Stimulated activated CD4-positive, alpha-beta T cell treated with anti-CD3 and anti-CD28 coated beads, Interleukin-1b, Interleukin-23, amount 100 ng/mL, for 24 hours (primary cell): ENCODE measurements at regions not wholly inside any gene's neighbourhood (a gene's known extent, or its start where the extent isn't known, plus 50 kb on each side); places are given as distances from the start of the nearest gene placed in this dataset.
"Not testable (repeated sequence)": the region's sequence is repeated elsewhere in the genome, so short reads cannot be mapped to it uniquely, and the experiment has no call there.

Experiments
- DNase-seq, 4 experiments: peaks; one replicate each; pipeline ENCODE4 v3.0.0-alpha.2; 2020; ENCODE audit warnings: low read depth in 4 of 4, low spot score in 1 of 4

DNA sequence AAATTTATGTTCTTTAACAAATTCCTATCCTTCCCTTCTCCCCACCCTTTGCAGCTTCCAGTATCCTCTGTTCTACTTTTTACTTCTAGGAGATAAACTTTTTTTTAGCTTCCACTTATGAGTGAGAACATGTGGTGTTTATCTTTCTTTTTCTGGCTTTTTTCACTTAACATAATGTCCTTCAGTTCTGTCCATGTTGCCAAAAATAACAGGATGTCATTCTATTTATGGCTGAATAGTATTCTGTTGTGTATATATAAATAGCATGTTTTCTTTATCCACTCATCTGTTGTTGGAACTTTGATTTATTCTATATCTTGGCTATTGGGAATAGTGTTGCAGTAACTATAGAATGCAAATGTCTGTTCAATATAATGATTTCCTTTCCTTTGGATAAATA, 1191.2 kb downstream of the CNTNAP5 start:
- DNase-seq: no peak

DNA sequence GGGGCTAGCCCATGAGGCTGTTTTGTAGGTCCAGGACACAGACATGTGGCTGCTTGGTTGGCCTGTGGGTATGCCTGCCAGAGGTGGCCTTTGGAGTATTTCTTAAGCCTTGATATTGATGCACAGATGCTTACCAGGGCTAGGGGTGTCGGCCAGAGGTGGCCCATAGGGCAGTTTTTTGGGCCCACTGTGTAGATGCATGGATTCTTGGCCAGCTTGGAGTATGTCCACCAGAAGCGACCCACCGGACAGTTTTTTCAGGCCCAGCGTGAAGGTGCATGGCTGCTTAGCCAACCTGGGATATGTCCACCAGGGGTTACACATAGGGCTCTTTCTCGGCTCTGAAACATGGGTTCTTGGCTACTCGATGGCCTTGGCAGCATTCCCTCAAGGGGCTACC, 1199.1 kb downstream of the CNTNAP5 start:
- DNase-seq: no peak

DNA sequence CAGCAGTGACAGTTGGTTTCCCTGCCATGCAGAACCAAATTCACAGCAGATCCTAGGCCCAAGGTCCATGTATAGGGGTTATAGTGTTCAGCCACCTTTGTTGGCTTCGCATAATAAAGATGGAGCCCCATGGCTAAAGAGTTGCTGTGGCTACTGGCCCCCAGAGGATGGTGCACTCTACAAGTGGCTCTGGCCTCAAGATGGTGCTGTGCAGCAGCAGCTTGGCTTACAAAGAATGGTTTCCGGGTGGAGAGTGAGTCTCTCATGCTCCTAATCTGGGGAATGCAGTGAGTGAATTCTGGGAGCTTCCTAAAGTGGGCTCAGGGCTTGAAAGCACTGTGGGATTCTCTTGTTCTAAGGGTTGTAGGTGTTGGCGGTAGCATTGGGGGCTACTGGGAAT, 1199.7 kb downstream of the CNTNAP5 start:
- DNase-seq: no peak

DNA sequence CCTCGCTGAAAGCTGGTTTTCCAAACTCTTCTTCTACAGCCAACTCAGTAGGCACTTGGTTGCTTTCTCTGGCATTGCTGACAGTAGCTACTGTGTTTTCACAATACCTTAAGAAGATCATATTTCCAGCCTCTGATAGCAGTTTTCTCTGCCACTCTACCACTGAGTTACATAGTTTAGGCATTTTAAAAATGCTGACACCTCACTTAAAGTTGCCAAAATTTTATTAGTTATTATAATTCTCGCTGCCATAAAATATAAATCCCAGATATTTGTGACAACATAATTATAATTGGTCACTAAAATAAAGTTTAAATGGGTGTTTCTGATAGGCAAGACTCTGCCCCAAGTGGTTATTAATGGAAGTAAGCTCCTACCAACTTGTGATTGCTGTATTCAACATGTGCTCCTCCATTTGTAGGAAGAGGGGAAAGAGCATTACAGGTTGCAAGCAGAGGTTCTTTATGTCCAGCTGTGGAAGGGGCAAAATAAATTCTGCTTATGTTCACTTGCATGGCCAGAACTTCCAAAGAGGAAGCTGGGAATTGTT, 1202.8 kb downstream of the CNTNAP5 start:
- no peak for DNase-seq

DNA sequence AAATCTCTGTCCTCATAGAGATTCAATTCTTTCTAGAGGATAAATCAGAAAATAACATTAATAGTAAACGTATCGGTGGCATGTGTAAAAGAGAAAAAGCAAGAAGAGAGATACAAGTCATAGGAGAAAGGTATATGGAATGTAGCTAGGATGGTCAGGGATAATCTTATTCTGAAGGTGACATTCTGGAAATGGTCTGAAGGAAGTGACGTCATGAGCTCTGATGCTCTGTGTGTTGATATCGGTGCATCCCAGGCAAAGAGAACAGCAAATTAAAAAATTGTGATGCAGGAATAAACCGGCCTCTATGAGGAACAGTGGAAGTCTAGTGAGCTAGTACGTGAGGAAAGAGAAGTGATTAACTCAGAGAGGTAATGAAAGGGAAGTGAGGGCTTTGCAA, 1215.8 kb downstream of the CNTNAP5 start:
- DNase-seq: no peak

DNA sequence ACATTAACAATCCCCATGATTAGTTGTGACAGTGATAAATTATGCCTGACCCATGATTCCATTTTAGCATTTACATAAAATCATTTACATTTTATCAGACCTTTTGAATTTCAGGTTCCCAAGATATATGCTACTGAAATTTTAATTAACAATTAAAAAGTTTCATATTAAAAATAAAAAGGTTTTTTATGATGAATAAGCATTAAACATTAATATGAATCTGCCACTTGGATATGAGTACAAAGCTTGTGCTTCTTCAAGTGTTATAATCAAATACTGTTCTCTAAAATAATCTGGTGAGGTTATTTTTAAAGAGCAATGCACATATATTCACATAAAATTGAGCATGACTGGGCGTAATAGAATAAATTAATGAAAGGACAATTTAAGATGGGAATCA, 1218.0 kb downstream of the CNTNAP5 start:
- DNase-seq: no peak

DNA sequence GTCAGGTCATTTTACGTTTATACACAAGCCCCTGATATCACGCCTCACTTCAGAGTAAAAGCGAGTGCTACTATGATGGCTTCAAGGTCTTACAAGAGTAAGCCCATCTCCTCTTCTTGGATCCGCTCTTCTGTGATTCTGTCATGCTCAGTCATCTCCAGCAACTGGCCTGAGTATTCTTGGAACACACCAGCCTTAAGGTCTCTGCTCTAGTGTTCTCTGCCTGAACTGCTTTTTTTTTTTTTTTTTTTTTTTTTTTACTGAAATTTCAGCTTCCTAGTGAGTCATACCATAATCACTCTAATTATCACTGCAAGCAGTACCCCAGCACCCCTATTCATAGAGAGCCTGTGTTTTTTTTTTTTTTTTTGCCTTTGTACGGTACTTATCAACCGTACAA, 1228.9 kb downstream of the CNTNAP5 start:
- no peak for DNase-seq

DNA sequence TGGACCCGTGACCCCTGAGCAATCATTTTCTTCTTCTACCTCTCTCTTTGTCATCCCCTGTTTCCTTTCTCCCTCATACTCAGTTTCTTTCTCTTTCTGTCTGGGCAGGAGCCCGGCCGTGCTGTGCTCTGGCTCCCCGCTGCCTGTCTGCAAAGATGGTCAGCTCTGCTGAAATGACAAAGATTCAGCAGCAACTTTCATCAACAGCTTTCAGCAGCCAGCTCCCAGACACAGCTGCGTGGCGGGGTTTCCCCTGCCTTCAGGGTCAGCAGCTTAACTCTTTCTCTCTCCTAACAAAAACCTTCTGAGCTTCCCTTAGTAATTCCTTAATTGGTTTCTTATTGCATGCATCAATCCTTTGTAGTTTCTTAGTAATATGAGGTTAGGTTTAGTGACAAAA, 1234.4 kb downstream of the CNTNAP5 start:
- no peak for DNase-seq

DNA sequence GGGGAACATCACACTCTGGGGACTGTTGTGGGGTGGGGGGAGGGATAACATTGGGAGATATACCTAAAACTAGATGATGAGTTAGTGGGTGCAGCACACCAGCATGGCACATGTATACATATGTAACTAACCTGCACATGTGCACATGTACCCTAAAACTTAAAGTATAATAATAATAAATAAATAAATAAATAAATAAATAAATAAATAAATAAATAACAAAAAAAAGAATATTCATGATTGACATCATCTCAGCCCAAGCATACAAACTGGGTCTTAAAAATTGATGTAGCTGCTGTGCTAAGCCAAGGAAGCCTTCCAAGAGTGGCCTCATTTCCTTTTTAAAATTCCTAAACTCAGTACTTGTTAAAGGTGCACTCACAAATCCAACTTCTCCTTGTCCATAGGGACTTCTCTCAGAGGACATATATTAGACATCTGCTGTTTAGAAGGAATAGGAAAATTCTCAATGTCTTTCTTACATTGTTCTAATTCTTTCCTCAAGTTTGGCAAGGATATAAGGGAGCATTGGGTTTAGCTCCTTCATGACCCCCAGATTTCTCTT, 1235.4 kb downstream of the CNTNAP5 start:
- DNase-seq: not testable (repeated sequence)

DNA sequence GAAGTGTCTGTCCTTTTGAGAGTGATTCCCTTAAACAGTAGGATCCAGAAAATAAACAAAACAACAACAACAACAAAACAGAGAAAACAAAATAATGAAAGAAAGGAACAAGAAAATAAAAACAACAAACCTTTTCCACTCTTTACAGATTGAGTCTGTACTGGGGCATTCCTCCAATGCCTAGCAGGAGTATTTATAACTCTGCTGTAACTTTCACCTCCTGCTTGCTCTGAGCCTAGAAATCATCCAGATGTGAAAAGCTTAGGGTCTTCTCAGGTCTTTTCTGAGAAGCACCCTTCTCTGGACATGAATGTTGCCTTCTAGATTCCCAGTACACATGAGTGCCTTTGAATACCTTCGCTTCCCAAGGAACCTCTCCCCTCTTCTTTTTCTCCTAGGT, 1239.4 kb downstream of the CNTNAP5 start:
- DNase-seq: no peak

DNA sequence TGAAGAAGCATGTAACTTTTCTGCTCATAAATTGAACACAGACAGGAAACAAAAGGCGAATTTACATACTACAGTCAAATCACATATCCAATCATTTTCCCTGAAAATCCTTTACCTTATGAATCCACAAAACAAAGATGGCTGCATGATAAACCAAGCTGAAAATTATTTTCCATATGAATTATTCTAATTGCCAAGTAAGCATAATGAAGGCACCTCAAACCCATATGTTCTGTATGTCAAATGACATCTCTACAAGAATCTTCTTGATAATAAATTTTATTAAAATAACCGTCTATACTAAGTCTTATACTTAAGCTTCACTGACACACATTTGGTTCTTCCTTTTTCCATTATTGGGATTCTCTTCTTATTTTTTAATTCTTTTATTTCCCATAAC, 1242.6 kb downstream of the CNTNAP5 start:
- no peak for DNase-seq

DNA sequence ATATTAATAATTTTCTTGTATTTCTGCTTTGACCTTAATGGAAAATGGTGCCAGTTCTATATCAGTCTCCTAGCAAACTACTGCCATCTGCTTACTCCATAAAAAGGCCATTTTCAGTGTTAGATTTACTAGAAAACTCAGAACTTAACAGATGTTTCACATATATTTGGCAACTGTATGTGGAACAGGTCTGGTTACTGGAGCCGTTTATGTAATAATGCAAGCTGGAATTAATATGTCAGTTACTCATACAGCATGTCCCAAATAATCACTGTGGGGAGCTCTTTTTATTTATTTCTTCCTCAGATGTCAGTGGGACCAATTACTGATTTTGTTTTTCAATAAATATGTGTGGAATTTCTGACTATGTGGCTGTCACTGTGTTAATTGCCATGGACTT, 1247.6 kb downstream of the CNTNAP5 start:
- no peak for DNase-seq

DNA sequence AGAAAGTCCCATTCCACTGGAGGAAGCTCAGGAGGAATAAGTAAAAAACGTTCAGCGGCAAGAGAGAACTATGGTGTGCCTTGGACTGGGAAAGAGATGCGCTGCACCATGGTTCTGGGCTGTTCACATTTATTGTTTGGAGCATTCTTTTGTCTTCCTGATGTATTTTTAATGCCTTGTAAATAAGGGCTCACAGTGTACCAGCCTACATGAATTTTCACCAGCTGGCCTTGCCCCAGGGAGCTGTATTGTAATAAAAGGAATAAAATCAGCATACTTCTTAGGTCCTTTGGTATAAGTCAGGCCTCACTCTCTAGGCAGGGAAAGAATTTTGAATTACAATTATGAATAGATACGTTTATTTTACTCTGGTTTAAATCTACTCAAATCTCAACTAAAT, 1249.6 kb downstream of the CNTNAP5 start:
- DNase-seq: no peak

DNA sequence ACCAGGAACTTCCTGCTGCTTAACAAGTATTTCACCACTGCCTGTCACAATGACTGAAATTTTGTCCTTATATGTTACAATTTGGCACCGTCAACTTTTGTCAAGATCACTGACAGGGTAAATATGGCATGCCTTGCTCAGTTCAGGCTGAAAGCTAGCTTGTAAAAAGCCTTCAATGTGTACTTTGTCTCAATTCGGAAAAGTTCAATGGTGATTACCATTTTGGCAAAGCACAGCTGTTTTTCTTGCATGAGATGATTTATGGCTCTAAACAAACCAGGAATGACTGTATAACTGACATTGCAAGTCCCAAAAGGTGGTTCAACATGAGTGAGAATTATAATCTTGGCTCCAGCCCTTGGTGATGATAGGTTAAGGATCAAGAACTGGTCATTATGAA, 1255.2 kb downstream of the CNTNAP5 start:
- no peak for DNase-seq

DNA sequence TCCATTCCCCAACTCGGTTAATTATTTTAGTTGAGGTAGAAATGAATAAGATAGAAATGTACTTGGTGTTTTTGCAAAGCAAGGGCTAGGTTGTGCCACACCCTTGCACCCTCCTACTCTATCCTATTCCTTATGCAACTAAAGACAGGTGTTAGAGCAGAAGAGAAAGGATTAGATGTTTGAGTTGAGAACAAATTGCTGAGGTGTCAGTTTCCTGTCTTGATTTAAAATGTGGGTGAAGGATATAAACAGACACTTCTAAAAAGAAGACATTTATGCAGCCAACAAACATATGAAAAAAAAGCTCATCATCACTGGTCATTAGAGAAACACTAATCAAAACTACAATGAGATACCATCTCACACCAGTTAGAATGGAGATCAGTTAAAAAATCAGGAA, 1256.2 kb downstream of the CNTNAP5 start:
- no peak for DNase-seq

DNA sequence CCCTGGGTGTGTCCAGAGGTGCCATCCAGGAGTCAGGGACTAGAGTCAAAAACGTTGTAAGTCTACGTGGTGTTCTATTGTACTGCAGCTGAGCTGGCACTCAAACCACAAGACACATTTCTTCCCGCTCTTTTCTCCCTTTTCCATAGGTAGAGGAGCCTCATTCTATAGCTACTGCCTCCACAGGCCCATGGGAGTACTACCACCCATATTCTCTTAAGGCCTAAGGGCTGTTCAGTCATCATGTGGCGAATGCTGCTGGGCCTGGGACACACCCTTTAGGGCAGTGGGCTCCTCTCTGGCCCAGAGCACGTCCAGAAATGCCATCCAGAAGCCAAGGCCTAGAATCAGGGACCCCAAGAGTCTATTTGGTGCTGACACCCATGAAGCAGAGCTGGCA, 1271.7 kb downstream of the CNTNAP5 start:
- DNase-seq: no peak

DNA sequence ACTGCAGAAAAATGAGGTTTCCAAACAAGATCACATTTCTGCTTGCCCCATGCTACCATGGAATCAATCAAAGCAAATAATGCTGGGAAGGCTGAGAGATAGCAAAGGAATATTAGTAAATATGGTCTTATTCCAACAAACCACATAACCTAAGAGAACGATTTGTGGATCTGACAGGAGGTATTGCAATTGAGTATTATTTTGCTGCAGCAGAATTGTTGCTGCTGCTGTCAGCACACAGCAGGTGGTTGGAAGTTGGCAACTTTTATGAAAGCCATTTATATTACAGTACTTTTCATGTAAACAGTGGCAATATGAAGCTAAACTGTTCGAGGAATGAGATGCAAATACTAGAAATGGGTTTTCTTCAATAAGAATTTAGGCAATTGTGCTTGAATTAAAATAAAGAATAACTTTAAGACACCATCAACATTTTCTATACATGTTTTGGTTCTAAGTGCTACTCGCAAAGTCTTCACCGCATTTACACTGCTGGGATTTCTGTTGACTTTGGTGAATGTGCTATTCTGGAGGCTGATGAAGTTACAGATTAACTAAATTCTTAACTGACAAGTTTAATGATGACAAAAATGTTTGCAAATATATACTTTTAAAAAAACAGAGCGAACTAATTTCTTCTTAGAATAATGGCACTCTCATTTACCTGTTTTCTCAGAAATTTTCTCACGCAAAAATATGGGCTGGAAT, 1285.7 kb downstream of the CNTNAP5 start:
- DNase-seq: no peak

DNA sequence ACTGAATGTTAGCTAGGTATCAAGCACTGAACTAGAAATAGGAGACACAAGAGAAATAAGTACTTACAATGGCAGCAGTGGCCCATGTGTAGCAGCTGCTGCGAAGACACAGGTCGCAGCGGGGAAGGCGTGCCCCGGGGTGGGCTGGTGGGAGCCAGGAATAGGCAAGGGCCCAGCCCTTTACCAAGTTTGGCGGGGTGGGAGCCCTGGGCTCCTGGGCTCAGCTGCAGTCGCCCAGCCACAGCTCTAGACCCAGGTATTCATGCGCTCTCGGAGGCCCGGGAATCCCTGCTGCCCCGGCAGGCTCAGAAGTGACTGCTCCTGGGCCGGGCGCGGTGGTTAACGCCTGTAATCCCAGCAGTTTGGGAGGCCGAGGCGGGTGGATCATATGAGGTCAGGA, 1287.3 kb downstream of the CNTNAP5 start:
- no peak for DNase-seq

DNA sequence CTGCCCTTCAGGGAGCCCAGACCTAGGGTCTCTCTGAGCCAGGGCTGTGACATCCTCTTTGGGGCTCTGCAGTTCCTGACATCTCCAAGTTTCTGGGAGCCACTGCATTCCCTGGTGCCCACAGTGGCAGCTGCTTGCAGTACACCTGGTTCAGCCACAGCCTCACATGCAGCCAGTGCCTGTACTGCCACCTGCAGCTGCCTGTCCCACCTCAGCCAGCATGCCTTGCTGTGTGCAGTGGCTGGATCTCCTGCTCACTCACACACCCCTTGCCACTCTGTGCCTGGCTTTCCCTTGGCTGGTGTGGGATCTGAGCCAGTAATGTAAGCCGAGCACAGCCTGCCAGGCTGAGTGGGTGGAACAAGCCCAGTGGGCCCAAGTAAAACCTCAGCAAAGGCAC, 1288.7 kb downstream of the CNTNAP5 start:
- no peak for DNase-seq

DNA sequence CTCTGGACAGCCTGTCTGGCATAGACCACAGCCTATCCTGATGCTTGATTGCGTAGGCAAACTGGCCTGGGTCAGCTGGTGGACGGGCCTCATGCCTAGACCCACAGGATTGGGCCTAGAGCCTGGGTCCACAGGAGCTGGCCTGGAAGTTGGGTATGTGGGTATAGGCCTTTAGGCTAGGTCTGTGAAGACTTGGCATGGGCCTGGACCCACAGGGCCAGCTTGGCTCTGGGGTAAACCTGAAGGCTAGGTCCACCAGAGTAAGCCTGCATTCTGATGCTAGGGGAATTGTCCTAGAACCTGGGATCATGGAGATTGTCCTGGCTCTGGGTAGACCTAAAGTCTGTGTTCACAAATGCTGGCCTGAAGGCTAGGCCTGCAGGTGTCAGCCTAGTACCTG, 1293.7 kb downstream of the CNTNAP5 start:
- DNase-seq: no peak

DNA sequence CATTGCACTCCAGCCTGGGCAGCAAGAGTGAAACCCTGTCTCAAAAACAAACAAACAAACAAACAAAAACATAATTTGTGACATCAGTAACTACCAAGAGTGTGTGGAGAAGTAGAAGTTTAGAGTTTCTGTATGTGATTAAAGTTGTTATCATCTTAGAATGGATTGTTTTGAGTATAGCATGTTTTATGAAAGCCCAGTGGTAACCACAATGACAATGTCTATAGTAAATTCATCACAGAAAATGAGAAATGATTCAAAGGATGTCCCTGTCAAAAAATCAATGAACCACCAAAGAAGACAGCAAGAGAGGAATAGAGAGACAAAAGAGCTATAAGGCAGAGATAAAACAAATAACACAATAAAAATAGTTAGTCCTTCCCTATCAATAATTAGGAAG, 1299.2 kb downstream of the CNTNAP5 start:
- no peak for DNase-seq

DNA sequence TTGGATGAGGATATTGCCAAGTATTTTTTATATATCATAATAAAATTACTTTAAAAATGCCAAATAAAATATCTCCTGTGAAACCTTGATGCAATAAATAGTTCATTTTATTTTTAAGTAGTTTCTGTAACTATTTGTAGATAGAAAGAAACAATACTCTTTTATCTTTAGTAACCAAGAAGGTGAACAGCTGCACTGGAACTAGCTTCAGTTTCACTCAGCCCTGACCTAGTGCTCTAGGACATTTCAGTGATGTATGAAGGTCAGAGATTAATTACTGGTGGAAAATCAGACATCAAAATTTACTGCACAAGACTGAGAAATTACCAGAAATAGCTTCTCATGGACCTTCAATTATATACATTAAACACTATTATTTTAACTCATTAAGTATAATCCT, 1305.0 kb downstream of the CNTNAP5 start:
- DNase-seq: no peak

DNA sequence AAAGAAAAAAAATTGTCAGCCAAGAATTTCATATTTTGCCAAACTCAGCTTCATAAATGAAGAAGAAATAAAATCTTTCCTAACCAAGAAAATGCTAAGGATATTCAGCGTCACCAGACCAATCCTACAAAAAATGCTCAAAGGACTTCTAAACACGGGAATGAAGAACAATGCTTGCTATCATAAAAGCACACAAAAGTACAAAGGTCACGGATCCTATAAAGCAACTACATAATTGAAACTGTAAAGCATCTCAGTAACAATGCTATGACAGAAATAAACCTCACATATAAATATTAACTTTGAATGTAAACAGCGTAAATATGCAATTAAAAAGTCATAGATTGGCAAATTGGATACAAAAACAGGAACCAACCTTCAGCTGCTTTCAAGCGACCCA, 1314.6 kb upstream of the GYPC start:
- DNase-seq: no peak
